ENCODE measurements at regions not wholly inside any gene's neighbourhood (a gene's known extent, or its start where the extent isn't known, plus 50 kb on each side); places are given as distances from the start of the nearest gene placed in this dataset.

DNA sequence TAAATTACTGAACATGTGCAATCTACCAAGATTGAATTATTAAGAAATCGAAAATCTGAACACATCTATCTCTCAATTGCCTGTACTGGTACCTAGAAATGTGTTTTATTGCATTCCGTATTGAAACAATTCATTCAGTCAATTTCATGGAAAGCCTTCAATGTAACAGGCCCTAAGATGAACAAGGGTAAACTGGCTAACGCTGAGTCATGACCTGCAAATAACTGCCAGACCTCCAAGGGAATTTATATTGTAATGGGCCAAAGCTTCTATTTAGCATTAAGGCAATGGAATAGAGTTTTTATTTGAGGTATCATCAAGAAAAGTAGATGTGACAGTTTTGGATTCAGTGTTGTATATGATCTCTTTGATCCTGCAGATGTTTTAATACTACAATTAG is 49.9 kb upstream of the CD36 start:
- no peak for DNase-seq
- Mint-ChIP-seq H3K27me3 (no peaks in the 10 kb centered on the region), H3K27ac (no peak overlapping the region), H3K9me3 (ENCODE audit: insufficient read depth) (no peaks in the 10 kb centered on the region), H3K4me3 (no peak overlapping the region), H3K4me1 (no peaks in the 10 kb centered on the region)
- no peak for ATAC-seq (ENCODE audit: low read depth)
- H3K9me3 ChIP-seq (ENCODE audit: control extremely low read depth in 1 of 3, control insufficient read depth in 2 of 3, insufficient read depth in 1 of 3, low read length in 2 of 3), result no peaks in the 10 kb centered on the region
- no peak overlapping the region for H3K9ac ChIP-seq (ENCODE audit: low read length)
- no peak overlapping the region for H3K4me2 ChIP-seq (replicated peaks; ENCODE audit: low read depth, low read length, poor library complexity, severe bottlenecking)
- H3K4me1 ChIP-seq (ENCODE audit: control insufficient read depth in 2 of 2, insufficient read depth in 2 of 2, low read length in 2 of 2), result no peaks in the 10 kb centered on the region
- POLR2A ChIA-PET, result no interaction called here
- TF ChIP-seq, protein P1, sequence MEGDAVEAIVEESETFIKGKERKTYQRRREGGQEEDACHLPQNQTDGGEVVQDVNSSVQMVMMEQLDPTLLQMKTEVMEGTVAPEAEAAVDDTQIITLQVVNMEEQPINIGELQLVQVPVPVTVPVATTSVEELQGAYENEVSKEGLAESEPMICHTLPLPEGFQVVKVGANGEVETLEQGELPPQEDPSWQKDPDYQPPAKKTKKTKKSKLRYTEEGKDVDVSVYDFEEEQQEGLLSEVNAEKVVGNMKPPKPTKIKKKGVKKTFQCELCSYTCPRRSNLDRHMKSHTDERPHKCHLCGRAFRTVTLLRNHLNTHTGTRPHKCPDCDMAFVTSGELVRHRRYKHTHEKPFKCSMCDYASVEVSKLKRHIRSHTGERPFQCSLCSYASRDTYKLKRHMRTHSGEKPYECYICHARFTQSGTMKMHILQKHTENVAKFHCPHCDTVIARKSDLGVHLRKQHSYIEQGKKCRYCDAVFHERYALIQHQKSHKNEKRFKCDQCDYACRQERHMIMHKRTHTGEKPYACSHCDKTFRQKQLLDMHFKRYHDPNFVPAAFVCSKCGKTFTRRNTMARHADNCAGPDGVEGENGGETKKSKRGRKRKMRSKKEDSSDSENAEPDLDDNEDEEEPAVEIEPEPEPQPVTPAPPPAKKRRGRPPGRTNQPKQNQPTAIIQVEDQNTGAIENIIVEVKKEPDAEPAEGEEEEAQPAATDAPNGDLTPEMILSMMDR (IDR thresholded peaks at IDR 0.05), result no peak
- no peak for TF ChIP-seq EZH2 (IDR thresholded peaks at IDR 0.05; ENCODE audit: borderline replicate concordance, insufficient read depth, low read depth, low read length, poor library complexity, severe bottlenecking)
- no peak overlapping the region for H2AFZ ChIP-seq (ENCODE audit: insufficient read depth, low read depth, low read length, poor library complexity, severe bottlenecking)
- H3K79me2 ChIP-seq (ENCODE audit: control insufficient read depth, insufficient read depth, low read length), result no peaks in the 10 kb centered on the region
- H3K27ac ChIP-seq (ENCODE audit: low read length in 2 of 2), result no peak overlapping the region
- CTCF ChIA-PET, result no interaction called here
- H4K20me1 ChIP-seq (ENCODE audit: control insufficient read depth, insufficient read depth, low read length, poor library complexity, severe bottlenecking), result no peaks in the 10 kb centered on the region
- no peaks in the 10 kb centered on the region for H3K36me3 ChIP-seq (replicated peaks in 1 of 2; ENCODE audit: control extremely low read depth in 1 of 2, control insufficient read depth in 1 of 2, extremely low read depth in 1 of 2, insufficient read depth in 2 of 2, low read length in 1 of 2)
- no peak overlapping the region for H3K4me3 ChIP-seq (ENCODE audit: control extremely low read depth in 1 of 5, extremely low read depth in 1 of 5, insufficient read depth in 1 of 5, low read depth in 2 of 5, low read length in 4 of 5)
- intact Hi-C loops (cut with micrococcal nuclease), result no loop called here
- no peaks in the 10 kb centered on the region for H3K27me3 ChIP-seq (replicated peaks in 1 of 4; ENCODE audit: control extremely low read depth in 1 of 4, control insufficient read depth in 3 of 4, insufficient read depth in 4 of 4, low read length in 3 of 4)
- no CpG with 5 or more reads among the region's 3 CpGs for WGBS (ENCODE audit: insufficient coverage)
